Liver (tissue), 8 donors: ENCODE measurements at regions not wholly inside any gene's neighbourhood (a gene's known extent, or its start where the extent isn't known, plus 50 kb on each side); places are given as distances from the start of the nearest gene placed in this dataset.

Experiments
- DNase-seq: peaks from one replicate; pipeline ENCODE4 v3.0.0-alpha.2; 2017; ENCODE audit warnings: low spot score
- H3K27ac ChIP-seq, 2 donors: one replicate each; pipeline ENCODE4 v1.7.0; 2013; ENCODE audit warnings: inconsistent platforms in 2 of 2, low read length in 2 of 2, control low read depth in 1 of 2, low read depth in 1 of 2, mild to moderate bottlenecking in 1 of 2
- H3K27me3 ChIP-seq, 4 donors: one replicate each; pipeline versions ENCODE4 v1.6.1 to v1.7.0; 2013; ENCODE audit warnings: low read length in 3 of 4, inconsistent platforms in 1 of 4, mild to moderate bottlenecking in 1 of 4, moderate library complexity in 1 of 4; ENCODE audit not compliant: control insufficient read depth in 4 of 4, insufficient read depth in 4 of 4
- H3K36me3 ChIP-seq, 4 donors: one replicate each; pipeline versions ENCODE4 v1.6.1 to v1.7.0; 2013; ENCODE audit warnings: low read length in 3 of 4, mild to moderate bottlenecking in 3 of 4, low read depth in 1 of 4, moderate library complexity in 1 of 4; ENCODE audit not compliant: control insufficient read depth in 4 of 4, insufficient read depth in 3 of 4
- H3K4me1 ChIP-seq, 4 donors: one replicate each; pipeline versions ENCODE4 v1.6.1 to v1.7.0; 2013; ENCODE audit warnings: low read length in 3 of 4, mild to moderate bottlenecking in 3 of 4, moderate library complexity in 1 of 4; ENCODE audit not compliant: control insufficient read depth in 4 of 4, insufficient read depth in 4 of 4
- H3K4me3 ChIP-seq, 3 donors: one replicate each; pipeline versions ENCODE4 v1.6.1 to v1.7.0; 2013; ENCODE audit warnings: low read length in 3 of 3, control low read depth in 1 of 3, low read depth in 1 of 3, mild to moderate bottlenecking in 1 of 3
- H3K9ac ChIP-seq, 2 donors: one replicate each; pipeline ENCODE4 v1.7.0; 2013; ENCODE audit warnings: low read length in 2 of 2, mild to moderate bottlenecking in 2 of 2, moderate library complexity in 2 of 2, control low read depth in 1 of 2, low read depth in 1 of 2
- H3K9me3 ChIP-seq, 4 donors: one replicate each; pipeline versions ENCODE4 v1.6.1 to v1.7.0; 2013; ENCODE audit warnings: low read length in 3 of 4; ENCODE audit not compliant: control insufficient read depth in 4 of 4
- EGR1 ChIP-seq, 2 donors: IDR thresholded peaks; 2 replicates each; pipeline ENCODE4 v1.6.1; 2016 to 2018; ENCODE audit warnings: antibody characterized with exemption in 2 of 2, low read depth in 2 of 2
- FOXA1 ChIP-seq: IDR thresholded peaks from 2 replicates; pipeline ENCODE4 v1.6.1; 2016; ENCODE audit warnings: antibody characterized with exemption
- FOXA2 ChIP-seq: IDR thresholded peaks from 2 replicates; pipeline ENCODE4 v1.6.1; 2016; ENCODE audit warnings: antibody characterized with exemption
- GABPA ChIP-seq, 2 donors: IDR thresholded peaks in 1 of 2; conservative IDR thresholded peaks in 1 of 2; 2 replicates each; pipeline ENCODE4 v1.6.1; 2016; ENCODE audit warnings: antibody characterized with exemption in 2 of 2, mild to moderate bottlenecking in 1 of 2, moderate library complexity in 1 of 2
- HNF4A ChIP-seq, 2 donors: conservative IDR thresholded peaks; 2 replicates each; pipeline ENCODE4 v1.6.1; 2016; ENCODE audit warnings: antibody characterized with exemption in 2 of 2, mild to moderate bottlenecking in 2 of 2
- HNF4G ChIP-seq: IDR thresholded peaks from 2 replicates; pipeline ENCODE4 v1.6.1; 2016; ENCODE audit warnings: antibody characterized with exemption
- JUND ChIP-seq, 2 donors: IDR thresholded peaks; 2 replicates each; pipeline ENCODE4 v1.6.1; 2016; ENCODE audit warnings: antibody characterized with exemption in 2 of 2
- NR2F2 ChIP-seq: IDR thresholded peaks from 2 replicates; pipeline ENCODE4 v1.6.1; 2016; ENCODE audit warnings: antibody characterized with exemption
- RAD21 ChIP-seq, 2 donors: IDR thresholded peaks; 2 replicates each; pipeline ENCODE4 v1.6.1; 2016; ENCODE audit warnings: antibody characterized with exemption in 2 of 2, mild to moderate bottlenecking in 2 of 2
- RXRA ChIP-seq, 2 donors: IDR thresholded peaks; 2 replicates each; pipeline ENCODE4 v1.6.1; 2017 to 2018; ENCODE audit warnings: antibody characterized with exemption in 2 of 2, mild to moderate bottlenecking in 1 of 2
- SP1 ChIP-seq: IDR thresholded peaks from 2 replicates; pipeline ENCODE4 v1.6.1; 2018; ENCODE audit warnings: antibody characterized with exemption, mild to moderate bottlenecking
- TAF1 ChIP-seq: conservative IDR thresholded peaks from 2 replicates; pipeline ENCODE4 v1.6.1; 2016; ENCODE audit warnings: antibody characterized with exemption, mild to moderate bottlenecking
- YY1 ChIP-seq: IDR thresholded peaks from 2 replicates; pipeline ENCODE4 v1.6.1; 2016; ENCODE audit warnings: antibody characterized with exemption, mild to moderate bottlenecking
- WGBS: extraction: QIAGEN DNeasy Blood & Tissue Kit; methylation state at CpG from one replicate; pipeline ENCODE4 v1.1.7; 2013; 5-methylcytosine and 5-hydroxymethylcytosine counted together
- TF ChIP-seq, protein P1 (sequence below): IDR thresholded peaks from 2 replicates; pipeline ENCODE4 v1.6.1; 2016; ENCODE audit warnings: antibody characterized with exemption
- TF ChIP-seq, protein P2 (sequence below): IDR thresholded peaks from 2 replicates; pipeline ENCODE4 v1.6.1; 2016; ENCODE audit warnings: antibody characterized with exemption
- TF ChIP-seq, protein P3 (sequence below): IDR thresholded peaks from 2 replicates; pipeline ENCODE4 v1.6.1; 2016; ENCODE audit warnings: antibody characterized with exemption
- TF ChIP-seq, protein P4 (sequence below): fragments of 150-350 bp; IDR thresholded peaks from 2 replicates; pipeline ENCODE4 v1.5.1; 2017; ENCODE audit warnings: improper control_type of control experiment, low read depth, low read length; ENCODE audit not compliant: missing input control
- donor health status: healthy.
- donor health status: healthy.
- donor health status: healthy.
- donor health status: healthy.
- donor health status: healthy.

DNA sequence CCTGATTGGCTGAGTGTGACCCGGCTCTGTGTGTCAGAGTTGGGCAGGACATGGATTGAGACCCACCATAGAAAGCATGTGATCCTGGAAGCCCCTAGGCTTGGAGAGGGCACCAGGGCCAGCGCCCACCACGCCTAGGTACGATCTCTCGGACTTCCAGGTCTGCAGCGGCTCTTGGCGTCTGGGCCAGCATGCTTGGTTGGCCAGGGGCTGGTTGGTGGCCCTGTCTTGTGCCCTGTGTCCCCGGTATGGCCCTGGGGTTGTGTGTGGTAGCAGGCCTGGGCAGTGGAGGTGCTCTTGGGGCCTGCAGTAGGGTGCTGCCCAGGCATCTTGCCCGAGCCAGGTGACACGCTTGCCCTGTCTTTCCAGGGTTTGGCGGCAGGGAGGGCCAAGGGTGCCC lies 210.6 kb downstream of the UBE3A start:
- no peak overlapping the region for H3K27ac ChIP-seq
- H3K9ac ChIP-seq: no peak overlapping the region
- peaks cover 0 to 10% (median 0%) of the 10 kb centered on the region in 4 donors for H3K9me3 ChIP-seq
- DNase-seq: no peak
- no peak for TF ChIP-seq SP1
- TF ChIP-seq FOXA1: no peak
- TF ChIP-seq JUND (IDR thresholded peaks at IDR 0.05): no peak
- TF ChIP-seq HNF4A (conservative IDR thresholded peaks at IDR 0.05): no peak
- TF ChIP-seq, protein P1, sequence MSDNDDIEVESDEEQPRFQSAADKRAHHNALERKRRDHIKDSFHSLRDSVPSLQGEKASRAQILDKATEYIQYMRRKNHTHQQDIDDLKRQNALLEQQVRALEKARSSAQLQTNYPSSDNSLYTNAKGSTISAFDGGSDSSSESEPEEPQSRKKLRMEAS: no peak
- no peak for TF ChIP-seq RXRA (IDR thresholded peaks at IDR 0.05)
- TF ChIP-seq, protein P2, sequence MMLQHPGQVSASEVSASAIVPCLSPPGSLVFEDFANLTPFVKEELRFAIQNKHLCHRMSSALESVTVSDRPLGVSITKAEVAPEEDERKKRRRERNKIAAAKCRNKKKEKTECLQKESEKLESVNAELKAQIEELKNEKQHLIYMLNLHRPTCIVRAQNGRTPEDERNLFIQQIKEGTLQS: no peak
- no peaks in the 10 kb centered on the region for H3K4me1 ChIP-seq
- no peak overlapping the region for H3K4me3 ChIP-seq
- H3K27me3 ChIP-seq: no peaks in the 10 kb centered on the region
- no peaks in the 10 kb centered on the region for H3K36me3 ChIP-seq
- 89% methylated on average over 11 of the region's 11 CpGs for WGBS

DNA sequence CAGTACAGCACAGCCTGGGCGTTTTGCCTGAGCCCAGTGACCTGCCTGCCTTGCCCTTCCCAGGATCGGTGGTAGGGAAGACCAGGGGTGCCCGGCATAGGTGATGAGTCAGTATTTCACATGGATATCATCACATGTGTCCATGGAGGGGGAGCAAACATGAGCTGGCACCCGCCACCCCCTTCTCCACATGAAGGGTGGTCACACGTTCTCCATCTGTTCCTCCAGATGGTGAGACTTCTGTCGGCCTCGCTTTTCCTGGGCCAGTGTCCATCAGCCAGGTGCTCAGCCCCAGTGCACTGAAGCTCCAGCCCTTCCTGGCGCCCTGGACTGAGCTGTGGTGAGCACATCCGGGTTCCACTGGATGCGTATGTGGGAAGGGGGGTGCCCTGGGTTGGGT lies 208.4 kb downstream of the UBE3A start:
- H3K9ac ChIP-seq: no peak overlapping the region
- peaks cover 0 to 12% (median 0%) of the 10 kb centered on the region in 4 donors for H3K9me3 ChIP-seq
- H3K36me3 ChIP-seq: no peaks in the 10 kb centered on the region
- WGBS: 84% methylated on average over 10 of the region's 10 CpGs
- H3K27me3 ChIP-seq: no peaks in the 10 kb centered on the region
- TF ChIP-seq HNF4A (conservative IDR thresholded peaks at IDR 0.05) (no peak), EGR1 (IDR thresholded peaks at IDR 0.05; ENCODE audit: low read depth in 2 of 2) (no peak), JUND (IDR thresholded peaks at IDR 0.05) (no peak), RAD21 (IDR thresholded peaks at IDR 0.05) (no peak), FOXA2 (no peak)
- H3K4me1 ChIP-seq: no peaks in the 10 kb centered on the region
- H3K4me3 ChIP-seq: no peak overlapping the region
- H3K27ac ChIP-seq: no peak overlapping the region
- DNase-seq: no peak

DNA sequence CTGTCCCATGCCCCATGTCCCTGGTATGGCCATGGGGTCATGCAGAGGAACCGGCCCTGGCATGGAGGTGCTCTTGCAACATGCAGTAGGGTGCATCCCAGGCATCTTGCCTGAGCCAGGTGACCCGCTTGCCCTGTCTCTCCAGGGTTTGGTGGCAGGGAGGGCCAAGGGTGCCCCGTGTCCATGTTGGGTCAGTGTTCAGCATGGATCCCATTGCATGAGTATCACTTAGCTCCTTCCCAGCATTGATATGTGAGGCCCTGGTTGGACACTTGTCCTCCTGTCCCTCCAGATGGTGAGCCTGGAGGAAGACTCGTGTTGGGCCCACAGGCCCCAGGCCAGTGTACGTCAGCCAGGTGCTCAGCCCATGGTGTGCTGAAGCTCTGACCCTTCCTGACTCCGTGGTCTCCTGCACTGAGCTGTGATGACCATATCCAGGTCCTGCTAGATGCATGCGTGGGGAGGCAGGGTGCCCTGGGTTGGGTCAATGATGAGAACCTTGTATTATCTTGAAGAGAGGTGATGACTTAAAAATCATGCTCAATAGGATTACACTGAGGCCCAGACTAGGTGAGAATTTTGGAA lies 205.0 kb downstream of the UBE3A start:
- H3K9me3 ChIP-seq: peaks cover 0 to 12% (median 1%) of the 10 kb centered on the region in 4 donors

More for the DNA sequence above, 205.0 kb downstream of the UBE3A start:
- Histone ChIP-seq H3K9ac (no peak overlapping the region), H3K27me3 (no peaks in the 10 kb centered on the region), H3K36me3 (no peaks in the 10 kb centered on the region), H3K27ac (no peak overlapping the region), H3K4me3 (peak overlapping the region in 1 of 3 donors; percentile 31), H3K4me1 (no peaks in the 10 kb centered on the region)
- DNase-seq: no peak
- TF ChIP-seq RXRA (IDR thresholded peaks at IDR 0.05): no peak
- TF ChIP-seq, protein P3, sequence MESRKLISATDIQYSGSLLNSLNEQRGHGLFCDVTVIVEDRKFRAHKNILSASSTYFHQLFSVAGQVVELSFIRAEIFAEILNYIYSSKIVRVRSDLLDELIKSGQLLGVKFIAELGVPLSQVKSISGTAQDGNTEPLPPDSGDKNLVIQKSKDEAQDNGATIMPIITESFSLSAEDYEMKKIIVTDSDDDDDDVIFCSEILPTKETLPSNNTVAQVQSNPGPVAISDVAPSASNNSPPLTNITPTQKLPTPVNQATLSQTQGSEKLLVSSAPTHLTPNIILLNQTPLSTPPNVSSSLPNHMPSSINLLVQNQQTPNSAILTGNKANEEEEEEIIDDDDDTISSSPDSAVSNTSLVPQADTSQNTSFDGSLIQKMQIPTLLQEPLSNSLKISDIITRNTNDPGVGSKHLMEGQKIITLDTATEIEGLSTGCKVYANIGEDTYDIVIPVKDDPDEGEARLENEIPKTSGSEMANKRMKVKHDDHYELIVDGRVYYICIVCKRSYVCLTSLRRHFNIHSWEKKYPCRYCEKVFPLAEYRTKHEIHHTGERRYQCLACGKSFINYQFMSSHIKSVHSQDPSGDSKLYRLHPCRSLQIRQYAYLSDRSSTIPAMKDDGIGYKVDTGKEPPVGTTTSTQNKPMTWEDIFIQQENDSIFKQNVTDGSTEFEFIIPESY: no peak
- no peak for TF ChIP-seq GABPA (IDR thresholded peaks at IDR 0.05 in 1 of 2, conservative IDR thresholded peaks at IDR 0.05 in 1 of 2)
- no peak for TF ChIP-seq NR2F2
- no peak for TF ChIP-seq HNF4G
- no peak for TF ChIP-seq JUND (IDR thresholded peaks at IDR 0.05)
- no peak for TF ChIP-seq HNF4A (conservative IDR thresholded peaks at IDR 0.05)
- TF ChIP-seq, protein P4, sequence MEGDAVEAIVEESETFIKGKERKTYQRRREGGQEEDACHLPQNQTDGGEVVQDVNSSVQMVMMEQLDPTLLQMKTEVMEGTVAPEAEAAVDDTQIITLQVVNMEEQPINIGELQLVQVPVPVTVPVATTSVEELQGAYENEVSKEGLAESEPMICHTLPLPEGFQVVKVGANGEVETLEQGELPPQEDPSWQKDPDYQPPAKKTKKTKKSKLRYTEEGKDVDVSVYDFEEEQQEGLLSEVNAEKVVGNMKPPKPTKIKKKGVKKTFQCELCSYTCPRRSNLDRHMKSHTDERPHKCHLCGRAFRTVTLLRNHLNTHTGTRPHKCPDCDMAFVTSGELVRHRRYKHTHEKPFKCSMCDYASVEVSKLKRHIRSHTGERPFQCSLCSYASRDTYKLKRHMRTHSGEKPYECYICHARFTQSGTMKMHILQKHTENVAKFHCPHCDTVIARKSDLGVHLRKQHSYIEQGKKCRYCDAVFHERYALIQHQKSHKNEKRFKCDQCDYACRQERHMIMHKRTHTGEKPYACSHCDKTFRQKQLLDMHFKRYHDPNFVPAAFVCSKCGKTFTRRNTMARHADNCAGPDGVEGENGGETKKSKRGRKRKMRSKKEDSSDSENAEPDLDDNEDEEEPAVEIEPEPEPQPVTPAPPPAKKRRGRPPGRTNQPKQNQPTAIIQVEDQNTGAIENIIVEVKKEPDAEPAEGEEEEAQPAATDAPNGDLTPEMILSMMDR: no peak
- no peak for TF ChIP-seq SP1
- TF ChIP-seq YY1: no peak
- no peak for TF ChIP-seq EGR1 (IDR thresholded peaks at IDR 0.05; ENCODE audit: low read depth in 2 of 2)
- TF ChIP-seq RAD21 (IDR thresholded peaks at IDR 0.05): no peak
- TF ChIP-seq, protein P2: no peak
- TF ChIP-seq TAF1: no peak
- 79% methylated on average over 7 of the region's 7 CpGs for WGBS
